Stimulated activated CD4-positive, alpha-beta T cell treated with anti-CD3 and anti-CD28 coated beads, Interleukin-12 subunit alpha, Interleukin-12 subunit beta, amount 100 ng/mL, for 48 hours (primary cell): ENCODE measurements at regions not wholly inside any gene's neighbourhood (a gene's known extent, or its start where the extent isn't known, plus 50 kb on each side); places are given as distances from the start of the nearest gene placed in this dataset.
"Not testable (repeated sequence)": the region's sequence is repeated elsewhere in the genome, so short reads cannot be mapped to it uniquely, and the experiment has no call there.

ENCODE experiments used
- DNase-seq, 3 donors: peaks; one replicate each; pipeline ENCODE4 v3.0.0-alpha.2; 2020; ENCODE audit warnings: low read depth in 2 of 3, low spot score in 1 of 3

GRCh38 chr5:163874912-163875311, 369.5 kb downstream of the MAT2B start:
- not testable (repeated sequence) for DNase-seq

DNA sequence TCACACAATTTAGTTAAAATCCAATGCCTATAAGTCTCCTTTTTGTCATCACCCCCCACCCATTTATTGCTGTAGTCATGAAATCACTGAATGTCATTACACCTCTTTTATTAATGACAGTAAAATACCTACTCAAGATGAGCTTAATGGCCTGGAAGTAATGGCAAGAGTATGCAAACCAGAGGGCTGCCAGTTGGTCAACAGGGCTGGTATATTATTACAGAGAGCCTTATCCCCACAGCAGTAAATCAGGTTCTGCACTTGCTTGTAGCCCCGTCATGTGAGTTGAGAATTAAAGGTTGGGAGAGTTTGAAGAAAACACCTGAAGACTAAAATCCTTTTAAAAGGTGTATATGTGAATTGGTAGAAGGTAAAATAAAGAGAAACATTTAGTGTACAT, 372.4 kb downstream of the MAT2B start:
- no peak for DNase-seq

DNA sequence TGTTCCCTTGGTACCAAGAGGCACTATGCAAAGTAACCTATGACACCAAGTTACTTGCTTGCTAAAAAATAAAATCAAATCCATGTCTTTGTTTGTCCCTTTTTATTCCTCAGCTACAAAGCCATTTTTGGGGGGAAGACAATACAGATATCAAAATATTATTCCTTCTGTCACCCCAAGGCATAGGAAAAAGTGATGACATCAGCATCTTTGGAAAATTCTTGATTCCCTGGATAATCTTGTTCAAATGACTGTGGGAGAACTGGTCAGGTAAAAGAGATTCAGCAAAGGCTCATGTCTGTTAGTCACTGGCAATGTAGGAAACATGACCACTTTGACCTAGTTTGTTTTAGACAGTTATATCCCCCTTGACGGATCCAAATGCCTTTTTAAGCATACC, 373.1 kb downstream of the MAT2B start:
- DNase-seq = no peak

GRCh38 chr5:163880302-163880701, 374.9 kb downstream of the MAT2B start:
- DNase-seq = no peak

DNA sequence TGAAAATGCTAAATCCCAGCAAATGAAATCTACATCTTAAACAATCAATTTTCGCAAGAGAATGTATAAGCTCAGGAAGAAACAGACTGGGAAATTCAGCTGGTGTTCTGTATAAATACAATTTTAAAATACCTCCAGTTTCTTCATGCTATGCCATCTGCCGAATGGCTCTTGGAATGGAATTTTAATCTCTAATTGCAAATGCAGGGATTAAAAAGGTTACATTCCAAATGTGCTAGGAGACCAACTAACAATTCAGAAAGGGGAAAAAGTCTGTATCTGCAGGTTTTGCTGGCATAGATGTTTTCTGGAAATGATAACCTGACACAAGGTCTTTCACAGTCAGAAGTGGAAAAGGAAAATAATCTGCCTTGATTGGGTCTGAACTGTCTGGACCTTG, 379.7 kb downstream of the MAT2B start:
- no peak for DNase-seq

GRCh38 chr5:163887854-163888253, 382.4 kb downstream of the MAT2B start:
- no peak for DNase-seq

DNA sequence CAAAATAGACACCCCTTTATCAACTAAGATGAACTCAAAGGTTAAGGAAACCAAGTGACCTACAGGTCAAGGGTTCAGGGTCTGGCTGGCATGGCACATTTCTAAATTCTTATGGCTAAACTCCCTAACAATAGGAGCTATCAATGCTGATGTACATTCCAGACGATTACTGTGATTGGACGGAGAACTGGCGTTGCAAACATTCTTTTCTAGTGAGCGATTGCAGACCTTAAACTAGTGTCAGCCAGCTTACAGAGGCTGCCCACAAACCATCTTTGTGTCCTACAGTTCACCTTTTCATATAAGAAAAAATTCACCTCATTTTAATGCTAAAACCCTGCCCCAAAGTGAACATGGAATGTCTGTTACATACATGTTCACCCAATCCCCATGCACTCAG, 382.9 kb downstream of the MAT2B start:
- DNase-seq = no peak

DNA sequence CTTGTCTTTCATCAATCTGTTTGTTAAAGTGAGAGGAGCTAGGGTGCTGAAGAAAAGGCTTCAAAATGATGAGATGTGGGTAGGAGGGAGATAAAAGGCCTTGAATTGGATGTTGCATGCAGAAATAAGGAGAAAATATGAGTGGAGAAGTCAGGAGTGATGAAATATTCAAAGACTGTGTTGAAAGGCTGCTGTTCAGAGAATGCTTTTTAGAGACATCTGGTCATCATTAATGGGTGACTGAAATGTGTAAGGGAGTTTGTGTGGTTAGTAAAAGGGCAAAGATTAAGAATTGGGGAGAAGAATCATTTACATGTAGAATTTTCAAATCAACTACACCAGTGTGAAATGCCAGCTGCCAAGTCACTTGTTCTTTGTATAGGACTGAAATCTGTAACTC, 383.9 kb downstream of the MAT2B start:
- DNase-seq = no peak

DNA sequence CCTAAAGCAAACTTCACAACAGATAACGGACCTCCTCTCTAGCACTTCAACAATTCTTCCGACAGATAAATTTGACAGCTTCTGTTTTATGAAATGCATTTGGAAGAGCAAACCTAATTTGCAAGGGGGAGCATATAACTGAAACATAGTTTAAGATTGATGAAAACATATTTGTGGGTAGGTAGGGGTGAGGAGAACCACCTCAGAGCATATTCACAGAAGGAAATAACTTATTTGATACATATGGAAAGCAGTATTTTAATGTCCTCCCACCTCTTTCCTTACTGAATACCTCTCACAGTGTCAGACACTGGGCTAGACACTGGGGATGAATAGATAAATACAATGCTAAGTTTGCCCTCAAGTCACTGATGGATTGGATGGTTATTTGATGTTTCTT, 384.8 kb downstream of the MAT2B start:
- DNase-seq = no peak

DNA sequence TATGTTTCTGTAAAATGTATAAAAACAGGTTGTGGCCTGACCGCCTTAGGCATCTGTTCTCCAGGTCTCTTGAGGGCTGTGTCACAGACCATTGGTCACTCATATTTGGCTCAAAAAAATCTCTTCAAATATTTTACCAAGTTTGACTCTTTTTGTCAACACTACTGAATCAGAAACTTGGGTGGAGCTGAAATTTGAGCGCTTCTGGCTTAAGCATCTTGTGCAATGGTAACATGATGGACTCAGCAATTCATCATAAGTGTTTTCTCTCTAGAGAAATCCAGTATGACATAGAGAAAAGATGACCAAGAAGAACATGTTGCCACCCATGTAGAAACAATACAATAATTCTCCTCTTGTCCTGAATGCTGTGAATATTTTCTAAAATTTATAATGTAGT, 387.9 kb downstream of the MAT2B start:
- DNase-seq = no peak

DNA sequence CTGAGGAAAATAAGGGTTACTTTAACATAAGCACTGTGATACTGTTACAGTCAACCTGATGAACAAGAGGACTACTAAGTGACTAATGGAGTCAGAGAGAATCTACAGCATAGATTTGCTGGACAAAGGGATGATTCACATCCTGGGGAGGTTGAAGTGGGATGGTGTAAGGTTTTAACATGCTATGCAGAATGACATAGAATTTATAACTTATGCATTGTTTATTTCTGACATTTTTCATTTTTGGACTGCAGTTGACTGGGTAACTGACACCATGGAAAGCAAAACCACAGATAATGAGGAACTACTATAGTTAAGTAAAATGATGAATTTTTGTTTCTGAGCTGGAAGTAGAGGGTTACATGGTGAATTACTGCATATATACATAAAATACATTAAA, 389.2 kb downstream of the MAT2B start:
- DNase-seq = no peak

- no peak for DNase-seq
These were observed 393.5 kb downstream of the MAT2B start for GRCh38 chr5:163898873-163899272.

- DNase-seq = not testable (repeated sequence)
These were observed 402.4 kb downstream of the MAT2B start for GRCh38 chr5:163907783-163908182.

GRCh38 chr5:163908253-163908652, 402.8 kb downstream of the MAT2B start:
- DNase-seq = no peak

GRCh38 chr5:163910226-163910625, 404.8 kb downstream of the MAT2B start:
- DNase-seq = no peak

DNA sequence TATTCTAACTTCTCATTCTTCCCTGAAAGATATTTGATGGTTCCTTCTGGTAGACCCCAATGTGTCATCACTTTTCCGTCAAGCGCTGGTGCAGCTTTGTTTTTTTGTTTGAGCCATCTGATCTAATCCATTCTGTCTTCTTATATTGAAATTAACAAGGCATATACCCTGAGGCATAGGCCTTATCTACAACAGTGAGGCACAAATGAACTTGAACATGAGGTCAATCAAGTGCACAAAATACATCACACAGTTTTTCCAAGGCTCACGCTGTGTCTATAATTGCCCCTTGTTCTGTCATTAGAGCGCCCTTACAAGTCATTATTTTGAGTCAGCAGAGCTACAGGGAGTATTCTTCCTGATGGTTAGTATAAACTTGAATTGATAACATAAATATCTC, 406.6 kb downstream of the MAT2B start:
- DNase-seq = no peak

- no peak for DNase-seq
These were observed 408.1 kb downstream of the MAT2B start for GRCh38 chr5:163913548-163913947.

DNA sequence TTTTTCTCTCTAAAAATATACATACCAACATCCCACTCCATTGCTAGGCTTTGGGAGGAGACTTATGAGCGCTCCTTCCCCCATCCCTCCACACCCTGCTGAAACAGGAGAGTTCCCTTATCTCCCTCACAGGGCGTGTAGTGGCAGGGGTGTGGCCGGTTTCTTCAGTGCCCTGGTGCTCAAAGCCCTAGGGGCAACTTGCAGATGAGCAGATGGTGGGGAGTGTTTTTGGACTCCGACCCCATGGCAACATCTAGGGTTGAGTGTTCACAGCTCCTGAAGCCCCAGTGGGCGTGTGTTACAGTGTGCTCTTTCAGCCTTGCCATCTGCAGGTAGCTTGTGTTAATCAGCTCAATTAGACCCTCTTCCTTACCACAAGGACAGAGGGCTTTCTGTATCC, 409.5 kb downstream of the MAT2B start:
- DNase-seq = no peak

DNA sequence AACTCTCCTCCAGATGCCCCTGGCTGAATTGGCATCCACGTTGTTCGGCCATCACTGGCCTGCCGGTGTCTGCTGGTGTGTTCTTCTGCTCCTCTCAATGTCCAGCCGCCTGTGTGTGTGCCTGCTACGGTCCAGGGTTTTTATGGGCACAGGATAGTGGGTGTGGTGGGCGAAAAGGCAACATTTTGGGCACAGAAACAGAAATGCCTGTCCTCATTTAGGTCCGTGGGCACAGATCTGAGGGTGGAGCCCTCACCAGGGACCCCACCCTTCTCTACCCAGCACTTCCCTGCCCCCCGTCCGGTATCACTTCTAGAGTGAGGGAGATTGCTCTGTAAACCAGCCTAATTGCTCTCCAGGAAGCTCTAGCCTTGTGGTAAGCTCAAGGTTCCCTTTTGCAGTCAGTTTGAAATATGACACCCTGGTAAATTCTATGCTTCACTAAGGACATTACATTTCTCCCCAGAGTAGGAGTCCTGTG, 410.1 kb downstream of the MAT2B start:
- DNase-seq = no peak

DNA sequence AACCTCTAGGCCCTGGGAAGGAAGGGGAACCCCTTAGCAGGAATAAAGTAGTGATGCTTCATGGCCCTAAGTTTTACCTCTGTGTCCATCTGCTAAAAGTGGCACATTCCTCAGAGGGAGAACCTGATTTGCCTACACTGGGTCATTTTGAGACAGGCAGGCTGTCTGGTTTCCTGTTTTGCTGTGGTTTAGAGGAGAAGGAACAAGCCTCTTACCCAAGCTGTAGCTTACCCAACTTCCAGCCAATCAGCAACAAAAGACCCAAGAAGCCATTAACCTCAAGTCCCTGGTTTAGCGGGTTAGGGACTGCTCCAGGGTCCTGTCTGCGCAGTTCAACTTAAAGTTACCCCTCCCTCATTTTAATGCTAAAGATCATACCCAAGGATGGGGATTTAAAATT, 411.0 kb downstream of the MAT2B start:
- DNase-seq = no peak

DNA sequence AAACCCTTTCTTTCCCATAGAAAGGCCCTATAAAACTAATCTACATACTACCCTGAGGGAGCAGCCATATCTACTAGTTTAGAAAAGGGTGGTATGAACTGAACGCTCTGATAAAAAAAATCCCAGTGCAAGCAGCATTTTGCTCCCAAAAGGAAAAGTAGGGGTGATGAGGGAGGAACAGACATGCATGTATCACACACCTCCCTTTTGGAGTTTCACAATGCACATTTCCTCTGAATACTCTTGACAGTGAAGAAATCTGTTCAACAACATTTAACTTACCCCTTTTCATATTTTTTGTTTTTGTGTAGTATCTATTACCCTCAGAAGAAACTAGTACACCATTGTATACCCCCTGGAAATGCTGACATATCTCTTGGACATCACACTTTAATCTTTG, 411.4 kb downstream of the MAT2B start:
- DNase-seq = no peak

- DNase-seq = no peak
These were observed 412.3 kb downstream of the MAT2B start for GRCh38 chr5:163917747-163918146.

GRCh38 chr5:163934990-163935389, 429.6 kb downstream of the MAT2B start:
- not testable (repeated sequence) for DNase-seq

DNA sequence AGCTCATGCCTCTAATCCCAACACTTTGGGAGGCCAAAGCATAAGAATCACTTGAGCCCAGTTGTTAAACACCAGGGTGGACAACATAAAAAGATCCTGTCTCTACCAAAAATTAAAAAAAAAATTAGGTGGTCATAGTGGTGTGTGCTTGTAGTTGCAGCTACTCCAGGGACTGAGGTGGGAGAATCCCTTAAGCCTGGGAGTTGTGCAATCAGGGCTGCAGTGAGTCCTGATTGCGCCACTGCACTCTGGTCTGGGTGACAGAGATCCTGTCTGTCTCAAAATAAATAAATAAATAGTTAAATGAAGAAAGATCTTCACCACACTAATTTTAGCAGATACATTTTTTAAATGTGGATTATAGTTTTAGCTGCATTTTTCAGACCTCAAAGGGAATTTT, 433.2 kb downstream of the MAT2B start:
- DNase-seq = no peak
